Vagina (tissue), 2 donors: ENCODE measurements at regions not wholly inside any gene's neighbourhood (a gene's known extent, or its start where the extent isn't known, plus 50 kb on each side); places are given as distances from the start of the nearest gene placed in this dataset.

ENCODE experiments used
- POLR2AphosphoS5 ChIP-seq, 2 donors: sonication (generic); formaldehyde crosslinking; IDR thresholded peaks; one replicate each; pipeline ENCODE4 v1.9.0; 2017; ENCODE audit warnings: antibody characterized with exemption in 2 of 2, mild to moderate bottlenecking in 2 of 2, low read depth in 1 of 2; ENCODE audit not compliant: insufficient read depth in 1 of 2
- TF ChIP-seq, protein P1 (sequence below), 3 experiments: fragments of 450-650 bp in 2 of 3; fragments of 200-600 bp in 1 of 3; sonication (generic) in 1 of 3; IDR thresholded peaks; one replicate each; pipeline ENCODE4 v1.5.1; 2017 to 2019; ENCODE audit warnings: antibody characterized with exemption in 3 of 3, mild to moderate bottlenecking in 2 of 3, moderate library complexity in 2 of 3

GRCh38 chr6:23424584-23424983 lies 701.4 kb upstream of the NRSN1 start:
- TF ChIP-seq, protein P1, sequence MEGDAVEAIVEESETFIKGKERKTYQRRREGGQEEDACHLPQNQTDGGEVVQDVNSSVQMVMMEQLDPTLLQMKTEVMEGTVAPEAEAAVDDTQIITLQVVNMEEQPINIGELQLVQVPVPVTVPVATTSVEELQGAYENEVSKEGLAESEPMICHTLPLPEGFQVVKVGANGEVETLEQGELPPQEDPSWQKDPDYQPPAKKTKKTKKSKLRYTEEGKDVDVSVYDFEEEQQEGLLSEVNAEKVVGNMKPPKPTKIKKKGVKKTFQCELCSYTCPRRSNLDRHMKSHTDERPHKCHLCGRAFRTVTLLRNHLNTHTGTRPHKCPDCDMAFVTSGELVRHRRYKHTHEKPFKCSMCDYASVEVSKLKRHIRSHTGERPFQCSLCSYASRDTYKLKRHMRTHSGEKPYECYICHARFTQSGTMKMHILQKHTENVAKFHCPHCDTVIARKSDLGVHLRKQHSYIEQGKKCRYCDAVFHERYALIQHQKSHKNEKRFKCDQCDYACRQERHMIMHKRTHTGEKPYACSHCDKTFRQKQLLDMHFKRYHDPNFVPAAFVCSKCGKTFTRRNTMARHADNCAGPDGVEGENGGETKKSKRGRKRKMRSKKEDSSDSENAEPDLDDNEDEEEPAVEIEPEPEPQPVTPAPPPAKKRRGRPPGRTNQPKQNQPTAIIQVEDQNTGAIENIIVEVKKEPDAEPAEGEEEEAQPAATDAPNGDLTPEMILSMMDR (IDR thresholded peaks at IDR 0.05), result no peak
- TF ChIP-seq POLR2AphosphoS5 (IDR thresholded peaks at IDR 0.05; ENCODE audit: insufficient read depth in 1 of 2, low read depth in 1 of 2), result no peak
